HepG2 (cell line): ENCODE measurements at regions not wholly inside any gene's neighbourhood (a gene's known extent, or its start where the extent isn't known, plus 50 kb on each side); places are given as distances from the start of the nearest gene placed in this dataset.
A peak's percentile ranks its signal among the peaks of the same experiment; 100 is the strongest.

Source experiments
- ATAC-seq: fragments of 200-7000 bp; cut with Tn5 transposase; 3 replicates; pipeline ENCODE4 v1.9.1; 2020; ENCODE audit warnings: mild to moderate bottlenecking, moderate library complexity
- BruUV-seq: library from RNA; stranded (reverse); fragments of 400-500 nt; replicated peaks from 2 replicates; lab custom pipeline; 2021; lab: Mats Ljungman, UMichigan
- CTCF ChIA-PET: fragments of 300-600 bp; formaldehyde crosslinking; extraction: SDS; loops from one replicate; lab custom pipeline; 2021; ENCODE audit warnings: low total read pairs, inconsistent platforms, low intra/inter-chr PET ratio; lab: Yijun Ruan, JAX
- POLR2A ChIA-PET: fragments of 350-600 bp; sonication (Branson Sonifier 250); formaldehyde crosslinking; loops from one replicate; lab custom pipeline; 2020; ENCODE audit warnings: antibody characterized with exemption, inconsistent platforms; lab: Yijun Ruan, JAX
- DNase-seq: peaks from one replicate; pipeline ENCODE4 v3.0.0-alpha.2; 2015; ENCODE audit warnings: low spot score
- FAIRE-seq: peaks from 3 replicates; lab custom pipeline; 2011; peaks lifted over from hg19 to GRCh38; lab: Jason Lieb, UNC
- H2AFZ ChIP-seq: one replicate; pipeline ENCODE4 v1.6.1; 2011; ENCODE audit warnings: low read length, inconsistent platforms
- H3K27ac ChIP-seq: fragments of 300-600 bp; 3 replicates; pipeline ENCODE4 v1.8.0; 2011; ENCODE audit warnings: mixed run types, mild to moderate bottlenecking, mixed read lengths, low read length, inconsistent platforms; ENCODE audit not compliant: insufficient read depth; ENCODE audit errors: extremely low read length
- H3K27me3 ChIP-seq, 2 experiments: fragments of 200-600 bp in 1 of 2; 2 replicates in 1 of 2; 3 replicates in 1 of 2; pipeline versions ENCODE4 v1.6.0 to v1.8.0; 2011; ENCODE audit warnings: low read length in 2 of 2, mild to moderate bottlenecking in 2 of 2, moderate library complexity in 2 of 2, inconsistent platforms in 1 of 2; ENCODE audit not compliant: insufficient read depth in 2 of 2, control insufficient read depth in 1 of 2
- H3K36me3 ChIP-seq, 2 experiments: fragments of 200-600 bp in 1 of 2; replicated peaks in 1 of 2; 2 replicates in 1 of 2; 3 replicates in 1 of 2; pipeline versions ENCODE4 v1.5.1 to v1.8.0; 2011; ENCODE audit warnings: low read length in 2 of 2, inconsistent platforms in 1 of 2; ENCODE audit not compliant: insufficient read depth in 2 of 2, control insufficient read depth in 1 of 2
- H3K4me1 ChIP-seq: 2 replicates; pipeline ENCODE4 v1.5.1; 2012; ENCODE audit warnings: low read length, inconsistent platforms; ENCODE audit not compliant: insufficient read depth
- H3K4me2 ChIP-seq: 2 replicates; pipeline ENCODE4 v1.6.0; 2011; ENCODE audit warnings: low read depth, low read length, inconsistent platforms
- H3K4me3 ChIP-seq, 3 experiments: fragments of 200-600 bp in 1 of 3; sonication (generic), shearing (Covaris generic) in 1 of 3; replicated peaks in 1 of 3; 2 replicates each; pipeline ENCODE4 v1.5.1; 2011 to 2016; ENCODE audit warnings: low read length in 3 of 3, inconsistent platforms in 2 of 3, low read depth in 2 of 3, mild to moderate bottlenecking in 2 of 3, control low read depth in 1 of 3, mixed read lengths in 1 of 3; ENCODE audit not compliant: insufficient read depth in 1 of 3
- H3K79me2 ChIP-seq: one replicate; pipeline ENCODE4 v1.6.1; 2011; ENCODE audit warnings: low read length, inconsistent platforms; ENCODE audit not compliant: insufficient read depth
- H3K9ac ChIP-seq: 2 replicates; pipeline ENCODE4 v1.6.0; 2011; ENCODE audit warnings: mild to moderate bottlenecking, low read depth, low read length, inconsistent platforms; ENCODE audit not compliant: insufficient read depth
- H3K9me3 ChIP-seq: 2 replicates; pipeline ENCODE4 v1.5.1; 2012; ENCODE audit warnings: mild to moderate bottlenecking, low read length
- H4K20me1 ChIP-seq: 2 replicates; pipeline ENCODE4 v1.6.0; 2011; ENCODE audit warnings: inconsistent platforms, mild to moderate bottlenecking, low read length, moderate library complexity; ENCODE audit not compliant: insufficient read depth
- EEA1 ChIP-seq: sonication (generic); formaldehyde crosslinking; IDR thresholded peaks from 2 replicates; pipeline ENCODE4 v1.5.1; 2020; ENCODE audit warnings: mild to moderate bottlenecking, missing genetic modification reagents, borderline replicate concordance
- ESRRA ChIP-seq: sonication (generic); formaldehyde crosslinking; IDR thresholded peaks from 2 replicates; pipeline ENCODE4 v1.5.1; 2020; ENCODE audit warnings: mild to moderate bottlenecking, low read depth, missing genetic modification reagents
- IKZF1 ChIP-seq: fragments of 450-650 bp; IDR thresholded peaks from 2 replicates; pipeline ENCODE4 v1.7.1; 2016
- NONO ChIP-seq, 2 experiments: fragments of 450-650 bp in 1 of 2; sonication (generic) in 1 of 2; formaldehyde crosslinking in 1 of 2; IDR thresholded peaks in 1 of 2; conservative IDR thresholded peaks in 1 of 2; 2 replicates each; pipeline versions ENCODE4 v1.6.1 to v1.8.0; 2017 to 2022; ENCODE audit warnings: mild to moderate bottlenecking in 1 of 2, missing genetic modification reagents in 1 of 2, moderate library complexity in 1 of 2
- YEATS2 ChIP-seq: sonication (generic); formaldehyde crosslinking; IDR thresholded peaks from 2 replicates; pipeline ENCODE4 v1.4.0; 2020; ENCODE audit warnings: missing genetic modification reagents, borderline replicate concordance
- ZBTB1 ChIP-seq: sonication (generic); formaldehyde crosslinking; IDR thresholded peaks from 2 replicates; pipeline ENCODE4 v1.4.0; 2020; ENCODE audit warnings: missing genetic modification reagents, borderline replicate concordance
- ZMAT3 ChIP-seq: sonication (generic); formaldehyde crosslinking; conservative IDR thresholded peaks from 2 replicates; pipeline ENCODE4 v1.7.0; 2021; ENCODE audit warnings: missing genetic modification reagents
- ZNF30 ChIP-seq: sonication (generic); formaldehyde crosslinking; IDR thresholded peaks from 2 replicates; pipeline ENCODE4 v1.5.0; 2020; ENCODE audit warnings: mild to moderate bottlenecking, missing genetic modification reagents
- ZNF496 ChIP-seq: sonication (generic); formaldehyde crosslinking; IDR thresholded peaks from 2 replicates; pipeline ENCODE4 v1.8.1; 2023; ENCODE audit warnings: mild to moderate bottlenecking, moderate library complexity, missing genetic modification reagents; ENCODE audit not compliant: insufficient replicate concordance
- ZNF510 ChIP-seq: sonication (generic); formaldehyde crosslinking; IDR thresholded peaks from 2 replicates; pipeline ENCODE4 v1.4.0; 2020; ENCODE audit warnings: low read depth, mild to moderate bottlenecking, missing genetic modification reagents
- WGBS: methylation state at CpG from one replicate; pipeline ENCODE4 v1.1.6; 2017; ENCODE audit warnings: low lambda C conversion rate; 5-methylcytosine and 5-hydroxymethylcytosine counted together
- in situ Hi-C: cut with HindIII; loops from 2 replicates; pipeline ENCODE4 v1.10.0; 2017; ENCODE audit warnings: low pct_unique_long_range_greater_than_20kb; ENCODE audit not compliant: extremely low pct_ligation_motif_present
- intact Hi-C: fragments of 100-400 bp; cut with micrococcal nuclease; formaldehyde crosslinking; loops from one replicate; pipeline ENCODE4 v1.10.0; 2022; ENCODE audit not compliant: unreplicated experiment
- TF ChIP-seq, protein P1 (sequence below): sonication (generic); formaldehyde crosslinking; IDR thresholded peaks from 2 replicates; pipeline ENCODE4 v1.5.0; 2020; ENCODE audit warnings: mild to moderate bottlenecking, missing genetic modification reagents, moderate library complexity
- TF ChIP-seq, protein P2 (sequence below): sonication (generic); formaldehyde crosslinking; IDR thresholded peaks from 2 replicates; pipeline ENCODE4 v1.4.0; 2020; ENCODE audit warnings: missing genetic modification reagents
- TF ChIP-seq, protein P3 (sequence below), 2 experiments: sonication (generic) in 1 of 2; formaldehyde crosslinking in 1 of 2; IDR thresholded peaks; 2 replicates each; pipeline versions ENCODE4 v1.4.0 to v1.6.1; 2018 to 2020; ENCODE audit warnings: missing genetic modification reagents in 2 of 2, borderline replicate concordance in 1 of 2, low read depth in 1 of 2, mild to moderate bottlenecking in 1 of 2, missing biosample characterization in 1 of 2
- TF ChIP-seq, protein P4 (sequence below): sonication (generic); formaldehyde crosslinking; IDR thresholded peaks from 2 replicates; pipeline ENCODE4 v1.4.0; 2020; ENCODE audit warnings: missing genetic modification reagents, borderline replicate concordance

DNA sequence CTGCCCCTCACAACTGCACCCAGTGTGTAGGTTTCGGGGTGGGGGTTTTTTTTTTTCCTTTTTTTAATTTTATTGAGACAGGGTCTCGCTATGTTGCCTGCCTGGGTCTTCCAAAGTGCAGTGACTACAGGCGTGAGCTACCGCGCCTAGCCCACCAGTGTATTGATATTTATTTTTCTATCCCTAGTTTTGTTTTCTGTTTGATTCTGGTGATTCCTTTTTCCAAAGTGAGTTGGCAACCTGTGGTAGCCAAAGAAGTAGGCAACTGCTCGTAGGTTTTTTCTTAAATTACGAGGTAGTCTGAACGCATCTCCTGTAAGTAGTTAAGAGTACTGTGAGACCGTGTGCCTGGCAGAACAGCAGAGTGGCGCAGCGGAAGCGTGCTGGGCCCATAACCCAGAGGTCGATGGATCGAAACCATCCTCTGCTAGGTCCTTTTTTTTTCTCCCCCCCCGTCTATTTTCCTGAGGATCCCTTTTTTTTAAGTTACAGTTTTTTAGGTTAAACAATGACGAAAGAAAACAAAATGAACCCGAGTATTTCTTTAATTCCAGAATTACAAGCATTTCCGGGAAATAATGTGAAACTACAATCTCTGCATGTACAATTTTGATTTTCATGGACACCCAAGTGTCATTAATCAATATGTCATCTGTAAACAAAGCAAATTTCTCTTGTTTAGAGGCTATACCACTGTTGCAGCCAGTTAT is 78.7 kb upstream of the BTN3A2 start:
- peak; percentile 63 for DNase-seq
- Histone ChIP-seq H3K4me2 (peak overlapping the region; percentile 89), H3K4me1 (peaks cover 19% of the 10 kb centered on the region), H3K9me3 (no peaks in the 10 kb centered on the region), H3K27ac (peak overlapping the region; percentile 85), H3K4me3 (peak overlapping the region; percentile 76 to 89 (median 82)), H2AFZ (peak overlapping the region; percentile 92), H3K9ac (peak overlapping the region; percentile 83), H3K79me2 (no peaks in the 10 kb centered on the region), H3K27me3 (no peaks in the 10 kb centered on the region; a peak in 1 of 5 replicates), H3K36me3 (no peaks in the 10 kb centered on the region), H4K20me1 (no peaks in the 10 kb centered on the region)
- in situ Hi-C loops, result no loop called here
- FAIRE-seq, result no peak
- CTCF ChIA-PET, result no interaction called here
- peak; percentile 65 for ATAC-seq
- POLR2A ChIA-PET, result interaction anchor here (0.8 to 2.8 kb wide), 15 partner anchors 10 to 1524 kb away, joined by 3 to 34 read pairs (median 5); a partner anchor contains a TSS
- intact Hi-C loops, result loop anchor here (1.0 kb wide), 1 partner anchor 26 kb away; no protein-coding TSS in a partner anchor
- BruUV-seq, result no TSS peak
- 2% methylated on average over 18 of the region's 18 CpGs for WGBS
- TF ChIP-seq ZNF30 (CRISPR knock-in tag), result no peak
- TF ChIP-seq, protein P1, sequence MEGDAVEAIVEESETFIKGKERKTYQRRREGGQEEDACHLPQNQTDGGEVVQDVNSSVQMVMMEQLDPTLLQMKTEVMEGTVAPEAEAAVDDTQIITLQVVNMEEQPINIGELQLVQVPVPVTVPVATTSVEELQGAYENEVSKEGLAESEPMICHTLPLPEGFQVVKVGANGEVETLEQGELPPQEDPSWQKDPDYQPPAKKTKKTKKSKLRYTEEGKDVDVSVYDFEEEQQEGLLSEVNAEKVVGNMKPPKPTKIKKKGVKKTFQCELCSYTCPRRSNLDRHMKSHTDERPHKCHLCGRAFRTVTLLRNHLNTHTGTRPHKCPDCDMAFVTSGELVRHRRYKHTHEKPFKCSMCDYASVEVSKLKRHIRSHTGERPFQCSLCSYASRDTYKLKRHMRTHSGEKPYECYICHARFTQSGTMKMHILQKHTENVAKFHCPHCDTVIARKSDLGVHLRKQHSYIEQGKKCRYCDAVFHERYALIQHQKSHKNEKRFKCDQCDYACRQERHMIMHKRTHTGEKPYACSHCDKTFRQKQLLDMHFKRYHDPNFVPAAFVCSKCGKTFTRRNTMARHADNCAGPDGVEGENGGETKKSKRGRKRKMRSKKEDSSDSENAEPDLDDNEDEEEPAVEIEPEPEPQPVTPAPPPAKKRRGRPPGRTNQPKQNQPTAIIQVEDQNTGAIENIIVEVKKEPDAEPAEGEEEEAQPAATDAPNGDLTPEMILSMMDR (CRISPR knock-in tag), result 0 out of 2 replicates have a peak, but pooled peaks have one; percentile 13
- TF ChIP-seq ZBTB1 (CRISPR knock-in tag), result no peak
- TF ChIP-seq, protein P2, sequence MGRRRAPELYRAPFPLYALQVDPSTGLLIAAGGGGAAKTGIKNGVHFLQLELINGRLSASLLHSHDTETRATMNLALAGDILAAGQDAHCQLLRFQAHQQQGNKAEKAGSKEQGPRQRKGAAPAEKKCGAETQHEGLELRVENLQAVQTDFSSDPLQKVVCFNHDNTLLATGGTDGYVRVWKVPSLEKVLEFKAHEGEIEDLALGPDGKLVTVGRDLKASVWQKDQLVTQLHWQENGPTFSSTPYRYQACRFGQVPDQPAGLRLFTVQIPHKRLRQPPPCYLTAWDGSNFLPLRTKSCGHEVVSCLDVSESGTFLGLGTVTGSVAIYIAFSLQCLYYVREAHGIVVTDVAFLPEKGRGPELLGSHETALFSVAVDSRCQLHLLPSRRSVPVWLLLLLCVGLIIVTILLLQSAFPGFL (CRISPR knock-in tag), result no peak
- TF ChIP-seq ESRRA (CRISPR knock-in tag), result peak; percentile 38; the same call in 1 of the 2 replicates
- no peak for TF ChIP-seq IKZF1
- TF ChIP-seq ZNF496 (CRISPR knock-in tag), result no peak
- no peak for TF ChIP-seq EEA1 (CRISPR knock-in tag)
- 0 out of 2 replicates have a peak, but pooled peaks have one; percentile 13 for TF ChIP-seq YEATS2 (CRISPR knock-in tag)
- 0 out of 2 replicates have a peak, but pooled peaks have one; percentile 6 for TF ChIP-seq ZMAT3 (CRISPR knock-in tag)
- TF ChIP-seq, protein P3, sequence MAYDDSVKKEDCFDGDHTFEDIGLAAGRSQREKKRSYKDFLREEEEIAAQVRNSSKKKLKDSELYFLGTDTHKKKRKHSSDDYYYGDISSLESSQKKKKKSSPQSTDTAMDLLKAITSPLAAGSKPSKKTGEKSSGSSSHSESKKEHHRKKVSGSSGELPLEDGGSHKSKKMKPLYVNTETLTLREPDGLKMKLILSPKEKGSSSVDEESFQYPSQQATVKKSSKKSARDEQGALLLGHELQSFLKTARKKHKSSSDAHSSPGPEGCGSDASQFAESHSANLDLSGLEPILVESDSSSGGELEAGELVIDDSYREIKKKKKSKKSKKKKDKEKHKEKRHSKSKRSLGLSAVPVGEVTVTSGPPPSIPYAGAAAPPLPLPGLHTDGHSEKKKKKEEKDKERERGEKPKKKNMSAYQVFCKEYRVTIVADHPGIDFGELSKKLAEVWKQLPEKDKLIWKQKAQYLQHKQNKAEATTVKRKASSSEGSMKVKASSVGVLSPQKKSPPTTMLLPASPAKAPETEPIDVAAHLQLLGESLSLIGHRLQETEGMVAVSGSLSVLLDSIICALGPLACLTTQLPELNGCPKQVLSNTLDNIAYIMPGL (CRISPR knock-in tag; IDR thresholded peaks at IDR 0.05; ENCODE audit: borderline replicate concordance in 1 of 2, low read depth in 1 of 2), result peak; percentile 97 to 99
- no peak for TF ChIP-seq NONO (IDR thresholded peaks at IDR 0.05)
- TF ChIP-seq NONO (CRISPR knock-in tag; conservative IDR thresholded peaks at IDR 0.05), result peak; percentile 17; the same call in 1 of the 2 replicates
- TF ChIP-seq ZNF510 (CRISPR knock-in tag), result peak; percentile 65; the same call in 1 of the 2 replicates
- TF ChIP-seq, protein P4, sequence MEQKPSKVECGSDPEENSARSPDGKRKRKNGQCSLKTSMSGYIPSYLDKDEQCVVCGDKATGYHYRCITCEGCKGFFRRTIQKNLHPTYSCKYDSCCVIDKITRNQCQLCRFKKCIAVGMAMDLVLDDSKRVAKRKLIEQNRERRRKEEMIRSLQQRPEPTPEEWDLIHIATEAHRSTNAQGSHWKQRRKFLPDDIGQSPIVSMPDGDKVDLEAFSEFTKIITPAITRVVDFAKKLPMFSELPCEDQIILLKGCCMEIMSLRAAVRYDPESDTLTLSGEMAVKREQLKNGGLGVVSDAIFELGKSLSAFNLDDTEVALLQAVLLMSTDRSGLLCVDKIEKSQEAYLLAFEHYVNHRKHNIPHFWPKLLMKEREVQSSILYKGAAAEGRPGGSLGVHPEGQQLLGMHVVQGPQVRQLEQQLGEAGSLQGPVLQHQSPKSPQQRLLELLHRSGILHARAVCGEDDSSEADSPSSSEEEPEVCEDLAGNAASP (CRISPR knock-in tag), result peak; percentile 29; the same call in 1 of the 2 replicates
